ENCODE measurements at regions not wholly inside any gene's neighbourhood (a gene's known extent, or its start where the extent isn't known, plus 50 kb on each side); places are given as distances from the start of the nearest gene placed in this dataset.

- 40% methylated on average over 4 of the region's 4 CpGs for WGBS (ENCODE audit: low lambda C conversion rate)
- Histone ChIP-seq H3K27me3 (ENCODE audit: insufficient read depth) (peaks cover 15% of the 10 kb centered on the region; the same call in 1 of the 2 replicates), H3F3A (replicated peaks; ENCODE audit: insufficient read depth) (no peaks in the 10 kb centered on the region), H3K36me3 (replicated peaks in 1 of 2; ENCODE audit: control insufficient read depth in 1 of 2, insufficient read depth in 2 of 2, low read length in 1 of 2) (no peaks in the 10 kb centered on the region), H3K4me2 (no peak overlapping the region), H3K9me3 (no peaks in the 10 kb centered on the region), H3K79me2 (ENCODE audit: insufficient read depth) (no peaks in the 10 kb centered on the region), H3K27ac (ENCODE audit: low read depth in 2 of 2, low read length in 1 of 2) (no peak overlapping the region), H2AFZ (ENCODE audit: low read depth) (no peak overlapping the region), H4K20me1 (ENCODE audit: insufficient read depth) (no peaks in the 10 kb centered on the region), H3K4me1 (ENCODE audit: control insufficient read depth in 1 of 2, insufficient read depth in 2 of 2, low read depth in 1 of 2, low read length in 1 of 2) (peaks cover 0 to 14% of the 10 kb centered on the region in 2 experiments; a peak in 1 of 4 replicates), H3K9me2 (no peaks in the 10 kb centered on the region), H3K9ac (no peak overlapping the region), H3K4me3 (ENCODE audit: low read depth in 2 of 2, low read length in 1 of 2) (no peak overlapping the region)
- POLR2A ChIA-PET, result no interaction called here
- no peak for TF ChIP-seq GABPA (IDR thresholded peaks at IDR 0.05; ENCODE audit: low read depth)
- no peak for TF ChIP-seq MEF2A (IDR thresholded peaks at IDR 0.05; ENCODE audit: borderline replicate concordance, low read depth)
- no peak for TF ChIP-seq USF2 (IDR thresholded peaks at IDR 0.05; ENCODE audit: borderline replicate concordance, low read depth, low read length)
- TF ChIP-seq POLR2AphosphoS5 (IDR thresholded peaks at IDR 0.05; ENCODE audit: low read depth, low read length), result no peak
- no peak for TF ChIP-seq CTCF (IDR thresholded peaks at IDR 0.05)
- TF ChIP-seq USF1 (IDR thresholded peaks at IDR 0.05; ENCODE audit: borderline replicate concordance, low read depth), result no peak
- TF ChIP-seq MAX (IDR thresholded peaks at IDR 0.05; ENCODE audit: low read depth), result no peak
- TF ChIP-seq JUND (IDR thresholded peaks at IDR 0.05), result no peak
- no peak for TF ChIP-seq EZH2phosphoT487 (IDR thresholded peaks at IDR 0.05; ENCODE audit: borderline replicate concordance, low read depth)
- TF ChIP-seq SMC3 (IDR thresholded peaks at IDR 0.05; ENCODE audit: low read depth, low read length), result no peak
- TF ChIP-seq RFX5 (IDR thresholded peaks at IDR 0.05; ENCODE audit: low read length), result no peak
- CTCF ChIA-PET, result no interaction called here
- DNase-seq, result no peak
Measured at GRCh38 chrX:39176105-39176504, 374.8 kb downstream of the MID1IP1 start.

GRCh38 chrX:39189431-39189830 is 388.2 kb downstream of the MID1IP1 start:
- POLR2A ChIA-PET, result no interaction called here
- WGBS (ENCODE audit: low lambda C conversion rate), result 0% methylated on average over 1 of the region's 1 CpG
- TF ChIP-seq USF2 (IDR thresholded peaks at IDR 0.05; ENCODE audit: borderline replicate concordance, low read depth, low read length) (no peak), MAX (IDR thresholded peaks at IDR 0.05; ENCODE audit: low read depth) (no peak), ZBTB33 (IDR thresholded peaks at IDR 0.05; ENCODE audit: borderline replicate concordance, low read depth) (no peak), FOSL2 (IDR thresholded peaks at IDR 0.05; ENCODE audit: borderline replicate concordance, low read depth) (no peak), SIN3A (IDR thresholded peaks at IDR 0.05; ENCODE audit: borderline replicate concordance, low read depth, low read length) (no peak), RAD21 (IDR thresholded peaks at IDR 0.05; ENCODE audit: low read length) (no peak), NFIC (IDR thresholded peaks at IDR 0.05; ENCODE audit: borderline replicate concordance) (no peak), RFX5 (IDR thresholded peaks at IDR 0.05; ENCODE audit: low read length) (no peak), TEAD4 (IDR thresholded peaks at IDR 0.05; ENCODE audit: borderline replicate concordance, insufficient read depth) (no peak), JUND (IDR thresholded peaks at IDR 0.05) (no peak), RCOR1 (IDR thresholded peaks at IDR 0.05; ENCODE audit: low read length) (no peak), PBX3 (IDR thresholded peaks at IDR 0.05) (no peak), YY1 (IDR thresholded peaks at IDR 0.05; ENCODE audit: low read depth) (no peak), SMC3 (IDR thresholded peaks at IDR 0.05; ENCODE audit: low read depth, low read length) (no peak), GABPA (IDR thresholded peaks at IDR 0.05; ENCODE audit: low read depth) (no peak)

More at GRCh38 chrX:39189431-39189830, 388.2 kb downstream of the MID1IP1 start:
- H3K9me3 ChIP-seq, result no peaks in the 10 kb centered on the region; the same call in 1 of the 2 replicates
- no peaks in the 10 kb centered on the region for H3K79me2 ChIP-seq (ENCODE audit: insufficient read depth)
- DNase-seq, result no peak
- no peak overlapping the region for H3K9ac ChIP-seq
- H3K27ac ChIP-seq (ENCODE audit: low read depth in 2 of 2, low read length in 1 of 2), result no peak overlapping the region
- no peak overlapping the region for H3K4me3 ChIP-seq (ENCODE audit: low read depth in 2 of 2, low read length in 1 of 2)
- no peaks in the 10 kb centered on the region for H3K27me3 ChIP-seq (ENCODE audit: insufficient read depth)
- H3K9me2 ChIP-seq, result 0 out of 2 replicates have a peak, but pooled peaks cover 2% of the 10 kb centered on the region
- CTCF ChIA-PET, result no interaction called here
- H4K20me1 ChIP-seq (ENCODE audit: insufficient read depth), result no peaks in the 10 kb centered on the region
- H3K36me3 ChIP-seq (replicated peaks in 1 of 2; ENCODE audit: control insufficient read depth in 1 of 2, insufficient read depth in 2 of 2, low read length in 1 of 2), result no peaks in the 10 kb centered on the region
- no peak overlapping the region for H3K4me2 ChIP-seq
- no peak overlapping the region for H2AFZ ChIP-seq (ENCODE audit: low read depth)
- no peaks in the 10 kb centered on the region for H3K4me1 ChIP-seq (ENCODE audit: control insufficient read depth in 1 of 2, insufficient read depth in 2 of 2, low read depth in 1 of 2, low read length in 1 of 2)
- no peaks in the 10 kb centered on the region for H3F3A ChIP-seq (replicated peaks; ENCODE audit: insufficient read depth)
